Stimulated activated CD4-positive, alpha-beta T cell treated with anti-CD3 and anti-CD28 coated beads, Interleukin-2, amount 100 ng/mL, for 24 hours (primary cell): ENCODE measurements at regions not wholly inside any gene's neighbourhood (a gene's known extent, or its start where the extent isn't known, plus 50 kb on each side); places are given as distances from the start of the nearest gene placed in this dataset.
"Not testable (repeated sequence)": the region's sequence is repeated elsewhere in the genome, so short reads cannot be mapped to it uniquely, and the experiment has no call there.

Experiments used
- DNase-seq, 2 donors: peaks; one replicate each; pipeline ENCODE4 v3.0.0-alpha.2; 2020

- DNase-seq = no peak
Observed at GRCh38 chr3:127072971-127073783, 90.3 kb downstream of the PLXNA1 start.

GRCh38 chr3:127073941-127074820 is 91.3 kb downstream of the PLXNA1 start:
- no peak for DNase-seq

- no peak for DNase-seq
Observed at GRCh38 chr3:127074900-127075360, 92.0 kb downstream of the PLXNA1 start.

- DNase-seq = not testable (repeated sequence)
Observed at GRCh38 chr3:127076166-127076992, 93.5 kb downstream of the PLXNA1 start.

DNA sequence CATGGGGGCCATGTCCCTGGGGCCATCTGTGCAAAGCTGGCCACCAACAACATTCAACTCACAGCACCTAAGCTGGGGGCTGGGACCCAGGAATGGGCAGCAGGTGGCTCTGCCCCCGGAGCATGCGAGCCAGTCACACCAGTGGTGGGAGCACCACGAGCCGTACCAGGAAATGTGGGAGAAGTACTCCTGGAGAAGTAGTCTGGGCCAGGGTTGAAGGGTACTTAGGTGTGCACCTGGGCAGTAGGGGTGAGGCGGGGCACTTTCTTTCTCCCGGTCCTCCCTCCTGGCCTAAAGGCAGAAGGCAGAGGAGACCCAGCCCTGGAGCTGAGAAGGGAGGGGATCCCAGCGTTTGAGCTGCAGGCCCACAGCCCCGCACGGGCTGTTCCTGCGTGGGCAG is 94.2 kb downstream of the PLXNA1 start:
- no peak for DNase-seq

- DNase-seq = no peak
Observed at GRCh38 chr3:127077505-127078064, 94.7 kb downstream of the PLXNA1 start.

DNA sequence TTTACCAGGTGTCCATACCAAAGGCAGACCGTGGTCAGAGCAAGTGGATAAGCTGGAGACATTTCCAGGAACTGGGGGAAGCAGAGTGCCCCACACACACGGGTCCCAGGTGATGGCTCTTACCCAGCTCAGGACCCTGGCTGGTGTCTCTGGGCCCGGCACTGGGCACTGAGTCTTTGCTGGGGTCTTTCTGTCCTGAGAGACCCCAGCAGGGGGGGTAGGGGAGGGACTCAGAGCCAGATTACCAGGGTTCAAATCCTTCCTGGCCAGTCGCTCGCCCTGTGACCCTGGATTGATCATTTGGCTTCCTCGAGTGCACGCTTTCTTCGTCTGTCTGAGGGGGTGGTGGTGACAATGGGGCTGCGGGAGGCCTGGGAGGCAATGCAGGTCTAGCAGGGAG is 95.7 kb downstream of the PLXNA1 start:
- DNase-seq = no peak

DNA sequence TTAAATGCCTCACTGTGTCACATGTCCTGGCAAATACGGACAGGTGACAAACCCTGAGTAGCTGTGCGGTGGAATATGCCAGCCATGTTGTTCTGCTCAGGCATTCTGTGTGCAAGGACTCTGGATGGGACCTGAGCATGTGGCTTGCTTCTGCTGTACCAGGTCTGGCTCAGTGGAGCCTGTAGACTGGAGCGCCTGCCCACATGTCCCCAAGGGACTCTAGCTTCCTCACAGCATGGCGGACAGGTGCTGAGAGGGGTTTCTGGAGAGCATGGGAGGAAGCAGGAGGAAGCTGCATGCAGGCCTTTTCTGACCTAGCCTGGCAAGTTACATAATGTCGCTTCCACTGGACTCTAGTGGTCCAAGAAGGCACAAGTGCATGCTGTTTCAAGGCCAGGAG is 96.3 kb downstream of the PLXNA1 start:
- DNase-seq = no peak

DNA sequence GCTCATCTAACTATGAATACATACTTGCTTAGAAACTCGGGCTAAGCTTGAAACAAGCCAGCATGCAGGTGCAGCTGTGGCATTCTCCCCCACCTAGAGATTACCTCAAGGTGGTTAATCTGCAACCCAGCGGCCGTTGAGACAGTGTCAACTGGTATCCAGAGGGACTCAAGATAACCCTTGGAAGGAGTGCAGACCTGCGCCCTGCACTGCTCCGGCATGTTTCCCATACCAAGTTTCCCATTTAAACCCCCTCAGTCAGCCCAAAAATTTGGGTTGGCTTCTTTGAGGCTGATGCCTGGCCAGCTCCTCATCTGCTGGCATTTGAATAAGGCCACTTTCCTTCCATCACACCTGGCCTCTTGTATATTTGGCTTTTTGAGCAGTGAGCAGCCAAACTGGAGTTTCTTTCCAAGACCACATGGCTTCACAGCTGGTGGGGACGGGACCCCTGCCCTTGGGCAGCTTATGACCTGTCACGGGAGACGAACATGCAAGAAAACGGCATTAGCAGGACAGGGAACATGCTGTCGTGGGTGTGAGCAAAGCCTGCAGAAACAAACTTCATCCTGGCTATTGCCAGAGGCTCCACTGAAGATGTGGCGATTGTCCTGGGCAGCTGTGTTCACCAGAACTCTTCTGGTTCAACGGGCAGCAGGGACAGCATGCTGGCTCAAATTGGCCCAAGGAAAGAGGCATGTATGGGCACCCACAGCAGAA is 98.2 kb downstream of the PLXNA1 start:
- no peak for DNase-seq

DNA sequence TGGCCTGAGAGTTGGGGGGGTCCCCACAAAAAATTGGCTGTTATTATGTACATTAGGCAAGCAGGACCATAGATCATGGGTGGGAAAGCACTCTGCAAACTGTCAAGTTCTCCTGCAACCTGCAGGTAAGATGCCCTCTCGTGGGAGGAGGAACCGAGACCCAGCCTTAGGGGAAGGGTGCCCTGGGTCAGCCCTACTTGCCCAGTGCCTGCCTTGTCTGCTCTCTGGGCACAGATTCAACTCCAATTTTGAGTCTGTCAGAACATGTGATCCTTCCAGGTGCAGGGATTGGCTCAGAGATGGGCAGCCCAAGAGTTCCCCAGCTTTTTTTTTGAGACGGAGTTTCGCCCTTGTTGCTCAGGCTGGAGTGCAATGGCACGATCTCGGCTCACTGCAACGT is 99.2 kb downstream of the PLXNA1 start:
- no peak for DNase-seq

- no peak for DNase-seq
Observed at GRCh38 chr3:127083778-127084397, 101.0 kb downstream of the PLXNA1 start.

DNA sequence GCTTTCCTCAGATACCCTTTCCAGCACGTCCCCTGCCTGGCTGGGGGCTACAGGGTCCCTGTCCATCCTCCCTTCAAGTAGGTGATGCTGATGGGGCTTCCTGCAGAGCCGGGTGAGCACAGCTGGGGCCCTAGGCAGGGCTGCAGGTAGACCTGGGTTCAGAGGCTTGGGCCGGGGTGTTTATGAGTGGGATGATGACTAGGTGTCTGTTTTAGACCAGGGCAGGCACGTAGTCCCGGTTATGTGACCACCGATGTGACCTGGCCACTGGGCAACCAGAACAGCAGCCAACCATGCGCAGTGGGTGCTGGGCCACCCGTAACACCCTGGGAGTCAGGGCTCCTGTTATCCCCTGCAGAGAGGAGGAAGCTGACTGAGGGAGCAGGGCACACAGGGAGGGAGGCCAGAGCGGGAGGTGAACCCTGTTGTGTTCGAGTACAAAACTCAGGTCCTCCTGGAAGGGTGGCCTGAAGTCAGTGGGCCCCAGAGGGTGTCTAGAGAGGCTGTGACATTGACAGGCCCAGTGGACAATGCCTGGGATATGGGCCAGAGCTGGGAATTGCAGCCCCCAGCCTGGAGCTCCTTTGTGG is 101.6 kb downstream of the PLXNA1 start:
- DNase-seq = no peak

DNA sequence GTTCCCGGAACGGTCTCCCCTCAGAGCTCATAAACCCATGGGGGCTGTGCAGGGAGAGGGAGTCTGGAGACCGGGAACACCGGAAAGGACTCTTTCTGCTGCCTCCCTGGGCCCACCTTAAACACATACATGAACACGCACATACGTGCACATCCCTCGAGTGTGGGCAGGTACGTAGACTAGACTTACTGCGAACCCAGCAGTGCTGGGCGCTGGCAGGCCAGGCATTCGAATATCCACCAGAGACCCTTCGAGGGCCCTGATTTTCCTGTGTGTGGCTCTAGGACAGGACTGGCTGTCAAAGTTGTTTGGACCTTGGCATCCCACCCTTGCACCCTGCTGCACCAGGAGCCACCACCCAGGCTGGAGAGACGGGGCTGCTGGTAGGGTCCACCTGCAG is 102.7 kb downstream of the PLXNA1 start:
- DNase-seq = no peak

- DNase-seq = not testable (repeated sequence)
Observed at GRCh38 chr3:127086591-127086990, 103.7 kb downstream of the PLXNA1 start.

GRCh38 chr3:127087441-127087840 is 104.5 kb downstream of the PLXNA1 start:
- DNase-seq = no peak

DNA sequence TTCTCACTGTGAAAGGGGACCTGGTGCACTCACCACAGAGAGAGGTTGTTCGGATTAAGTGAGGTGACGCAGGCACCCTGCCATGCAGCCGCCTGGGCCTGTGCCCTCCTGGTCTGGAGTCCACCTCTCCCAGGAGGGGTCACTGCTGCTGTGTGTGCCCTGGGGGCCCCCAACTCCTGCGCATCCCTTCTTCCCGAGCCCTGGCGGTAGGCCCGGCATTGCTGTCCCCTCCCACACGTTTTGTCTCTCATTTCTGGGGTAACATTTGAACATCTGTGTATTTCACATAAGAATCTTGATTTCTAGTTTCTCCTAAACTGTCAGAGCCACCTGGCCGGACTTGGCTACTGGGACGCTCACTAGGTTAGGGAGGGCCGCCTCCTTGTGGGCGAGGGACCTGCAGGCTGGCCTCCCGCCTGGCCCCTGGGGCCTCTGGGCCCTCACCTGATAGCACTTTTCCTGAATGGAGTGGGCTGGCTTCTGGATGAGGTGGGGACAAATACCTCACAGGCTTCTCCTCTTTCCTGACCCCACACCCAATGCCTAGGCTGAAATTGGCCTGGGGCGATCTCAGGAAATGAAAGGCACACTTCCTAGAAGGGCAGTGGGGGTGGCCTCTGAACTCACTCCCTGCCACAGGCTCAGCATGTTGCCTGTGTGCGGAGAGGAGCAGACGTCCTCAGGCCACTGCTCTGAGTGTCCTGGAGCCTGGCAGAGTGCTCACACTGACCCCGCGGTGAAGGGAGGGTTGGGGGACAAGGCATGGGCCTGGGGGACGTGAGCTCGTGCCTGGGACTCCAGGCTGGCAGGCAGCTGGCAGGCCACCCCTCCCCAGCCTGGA is 104.2 kb upstream of the PRR23E start:
- DNase-seq = no peak

DNA sequence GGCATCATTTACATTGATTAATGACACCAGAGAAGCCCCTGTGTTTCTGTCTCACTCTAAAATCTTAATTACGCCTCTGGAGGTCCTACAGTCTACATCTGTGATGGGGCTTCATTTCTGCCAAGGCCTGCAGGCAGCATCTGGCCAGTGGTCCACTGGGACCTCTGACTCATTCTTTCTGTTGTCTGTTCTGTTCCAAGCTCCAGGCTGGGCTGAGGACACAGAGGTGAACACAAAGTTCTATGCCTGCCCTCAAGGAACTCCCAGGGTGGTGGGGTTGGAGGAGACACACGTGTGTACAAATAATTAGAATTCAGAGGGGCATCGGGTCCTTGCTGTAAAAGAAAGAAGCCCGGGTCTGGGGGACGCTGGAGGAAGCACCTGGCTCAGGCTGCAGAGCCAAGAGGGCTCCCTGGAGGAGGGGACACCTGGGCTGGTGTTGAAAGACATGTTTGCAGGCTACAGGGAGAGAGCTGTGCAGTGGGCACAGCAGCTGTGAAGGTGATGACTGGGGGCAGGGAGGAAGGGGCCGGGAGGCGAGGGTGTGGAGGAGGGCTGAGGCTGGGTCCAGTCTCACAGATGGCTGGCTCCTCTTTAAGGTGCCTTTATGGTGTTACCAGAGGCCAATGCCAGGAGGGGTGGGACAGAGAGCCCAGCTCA is 103.3 kb upstream of the PRR23E start:
- DNase-seq = no peak

DNA sequence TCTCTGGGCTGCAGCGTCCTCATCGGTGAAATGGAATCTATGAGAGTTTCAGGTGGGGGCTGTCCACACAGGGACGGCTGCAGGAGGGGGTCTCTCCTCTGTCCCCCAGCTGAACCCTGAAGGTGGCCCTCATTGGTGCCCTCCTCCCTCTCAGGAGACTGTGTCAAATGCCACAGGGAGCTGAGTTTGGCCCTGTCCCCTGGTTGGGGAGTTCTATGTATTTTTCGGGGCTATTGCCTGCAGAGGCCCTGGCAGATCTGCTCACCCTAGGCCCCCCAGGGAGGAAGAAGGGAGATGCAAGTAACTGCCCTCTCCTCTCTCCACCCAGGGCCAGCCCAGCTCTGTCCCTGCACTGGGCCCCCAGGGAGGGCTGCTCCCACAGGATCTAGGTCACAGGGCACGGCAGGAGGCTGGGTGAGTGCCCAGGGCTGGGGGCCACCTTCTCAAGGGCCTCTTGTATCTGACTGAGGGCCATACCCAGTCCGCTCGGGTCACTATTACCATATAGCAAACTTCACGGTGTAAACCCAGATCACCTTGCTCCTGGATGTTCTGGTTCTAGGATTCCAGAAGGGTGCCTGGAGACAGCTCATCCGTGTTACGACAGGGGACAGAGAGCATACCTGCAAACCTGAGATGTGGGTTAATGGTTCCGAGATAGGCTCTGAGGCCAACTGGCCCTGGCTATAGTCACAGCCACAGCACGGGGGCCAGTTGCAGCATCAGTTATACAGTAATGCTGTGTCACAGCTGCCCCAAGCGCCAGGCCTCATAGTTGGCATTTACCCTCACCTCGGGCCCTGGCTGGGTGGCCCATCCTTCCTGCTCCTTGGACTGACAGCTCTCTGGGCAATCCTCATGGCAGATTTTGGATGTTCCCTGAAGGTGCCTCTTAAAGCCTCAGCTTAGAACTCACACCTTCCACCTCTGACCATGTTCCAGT is 102.4 kb upstream of the PRR23E start:
- DNase-seq = no peak
